Right cardiac atrium (tissue), 5 donors: ENCODE measurements at regions not wholly inside any gene's neighbourhood (a gene's known extent, or its start where the extent isn't known, plus 50 kb on each side); places are given as distances from the start of the nearest gene placed in this dataset.

Source experiments
- ATAC-seq, 2 donors: fragments of 200-7000 bp; cut with Tn5 transposase; one replicate each; pipeline versions ENCODE4 v1.8.0 to v1.9.1; 2020; ENCODE audit warnings: moderate library complexity in 2 of 2, mild to moderate bottlenecking in 1 of 2
- DNase-seq, 3 donors: peaks; one replicate each; pipeline ENCODE4 v3.0.0-alpha.2; 2020
- H3K27ac ChIP-seq: one replicate; pipeline ENCODE4 v1.5.1; 2013; ENCODE audit warnings: mild to moderate bottlenecking, low read length, control low read depth, moderate library complexity
- H3K27me3 ChIP-seq: one replicate; pipeline ENCODE4 v1.6.1; 2013; ENCODE audit not compliant: control insufficient read depth, insufficient read depth
- H3K4me1 ChIP-seq: one replicate; pipeline ENCODE4 v1.6.1; 2013; ENCODE audit warnings: low read length; ENCODE audit not compliant: control insufficient read depth, insufficient read depth
- H3K4me3 ChIP-seq: one replicate; pipeline ENCODE4 v1.5.1; 2013; ENCODE audit warnings: low read length, control low read depth
- H3K9me3 ChIP-seq: one replicate; pipeline ENCODE4 v1.6.1; 2013; ENCODE audit warnings: low read length; ENCODE audit not compliant: control insufficient read depth
- WGBS: extraction: QIAGEN DNeasy Blood & Tissue Kit; methylation state at CpG from one replicate; pipeline ENCODE4 v1.1.7; 2013; 5-methylcytosine and 5-hydroxymethylcytosine counted together
- intact Hi-C, 4 donors: fragments of 100-400 bp; cut with DNase I; formaldehyde crosslinking; loops; one replicate each; pipeline versions ENCODE4 v1.11.0 to v1.14.0; 2022 to 2023
- donor health status: healthy with polysubstance abuse.
- donor health status: DM: no; HTN: yes; CAD: no.
- donor health status: DM: no; HTN: no; CAD: no.
- donor health status: DM: no; HTN: yes; CAD: no; lungs with severe emphysema.
- donor health status: DM: yes; HTN: yes; CAD: no.

DNA sequence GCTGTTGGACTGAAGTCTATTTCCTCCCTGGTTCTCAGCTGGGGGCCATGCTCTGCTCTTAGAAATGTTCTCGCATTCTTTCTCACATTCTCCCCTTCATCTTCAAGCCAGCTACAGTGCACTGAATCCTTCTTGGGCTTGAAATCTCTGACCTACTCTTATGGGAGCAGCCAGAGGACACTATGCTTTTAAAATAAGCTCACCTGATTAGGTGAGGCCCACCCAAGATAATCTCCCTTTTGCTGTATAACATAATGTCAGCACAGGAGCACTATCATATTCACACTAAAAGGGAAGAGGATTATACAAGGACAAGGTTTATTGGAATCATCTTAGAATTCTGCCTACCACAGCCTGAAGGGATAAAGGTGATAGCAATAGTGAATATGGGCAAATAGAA lies 146.3 kb downstream of the ZNF674 start:
- Histone ChIP-seq H3K27me3 (no peaks in the 10 kb centered on the region), H3K9me3 (no peaks in the 10 kb centered on the region), H3K4me3 (no peak overlapping the region), H3K27ac (no peak overlapping the region), H3K4me1 (no peaks in the 10 kb centered on the region)
- no peak for DNase-seq
- intact Hi-C loops: no loop called here
- WGBS: 97% methylated on average over 1 of the region's 1 CpG
- ATAC-seq: no peak

DNA sequence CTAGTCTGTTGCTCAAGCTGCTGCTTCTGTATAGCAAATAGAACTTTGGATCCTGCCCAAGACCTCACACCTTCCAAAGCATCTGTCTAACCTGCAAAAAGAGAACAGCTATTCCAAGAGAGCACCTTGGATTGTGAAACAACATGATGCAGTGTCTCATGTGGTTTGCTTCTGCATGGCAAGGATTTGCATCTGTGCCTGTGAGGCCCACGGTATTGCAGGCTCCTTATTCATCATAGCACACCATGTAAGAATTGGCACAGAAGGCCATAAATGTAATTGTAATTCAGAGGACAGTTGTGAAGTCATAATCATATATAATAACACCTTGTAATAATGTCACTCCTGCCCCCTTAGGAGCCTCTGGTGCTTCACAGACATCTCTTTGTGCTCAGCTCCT lies 147.1 kb downstream of the ZNF674 start:
- DNase-seq: no peak
- no peak overlapping the region for H3K27ac ChIP-seq
- H3K27me3 ChIP-seq: no peaks in the 10 kb centered on the region
- no peak overlapping the region for H3K4me3 ChIP-seq
- no peaks in the 10 kb centered on the region for H3K9me3 ChIP-seq
- no peak for ATAC-seq
- 74% methylated on average over 1 of the region's 1 CpG for WGBS
- intact Hi-C loops: no loop called here
- H3K4me1 ChIP-seq: no peaks in the 10 kb centered on the region

DNA sequence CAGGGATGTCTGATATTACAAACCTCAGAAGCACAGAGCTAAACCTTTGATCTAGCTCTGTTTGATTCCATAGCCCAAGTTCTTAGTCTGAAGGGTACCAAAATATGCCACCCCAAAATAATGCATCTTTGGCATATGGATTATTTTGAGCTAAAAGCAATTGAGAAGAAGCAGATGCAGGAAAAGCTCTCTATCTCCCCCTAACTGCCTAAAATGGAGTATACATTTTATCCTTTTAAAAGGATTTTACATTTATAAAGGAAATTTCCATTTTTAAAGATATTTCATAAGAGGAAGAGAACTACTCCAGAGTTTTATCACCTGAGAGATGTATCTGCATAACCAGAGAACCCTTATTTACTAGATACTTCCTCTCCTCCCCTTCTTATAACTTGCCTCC lies 158.7 kb downstream of the ZNF674 start:
- Histone ChIP-seq H3K27me3 (no peaks in the 10 kb centered on the region), H3K4me1 (no peaks in the 10 kb centered on the region), H3K4me3 (no peak overlapping the region), H3K27ac (no peak overlapping the region), H3K9me3 (no peaks in the 10 kb centered on the region)
- ATAC-seq (no peak), DNase-seq (no peak)
- intact Hi-C loops: no loop called here

DNA sequence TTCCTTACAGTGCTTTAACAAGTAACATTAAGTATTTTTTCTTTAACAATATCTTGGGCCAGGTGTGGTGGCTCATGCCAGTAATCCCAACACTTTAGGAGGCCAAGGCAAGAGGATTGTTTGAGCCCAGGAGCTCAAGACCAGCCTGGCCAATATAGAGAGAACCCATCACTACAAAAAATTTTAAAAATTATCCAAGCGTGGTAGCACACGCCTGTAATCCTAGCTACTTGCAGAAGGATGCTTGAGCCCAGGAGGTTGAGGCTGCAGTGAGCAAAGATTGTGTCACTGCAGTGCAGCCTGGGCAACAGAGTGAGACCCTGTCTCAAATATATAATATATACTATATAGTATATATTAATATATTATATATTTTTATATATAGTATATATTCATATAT lies 162.2 kb downstream of the ZNF674 start:
- 97% methylated on average over 2 of the region's 2 CpGs for WGBS
- H3K9me3 ChIP-seq: no peaks in the 10 kb centered on the region
- DNase-seq: no peak
- H3K4me1 ChIP-seq: no peaks in the 10 kb centered on the region
- H3K27me3 ChIP-seq: no peaks in the 10 kb centered on the region
- intact Hi-C loops: no loop called here
- no peak overlapping the region for H3K27ac ChIP-seq
- ATAC-seq: no peak
- H3K4me3 ChIP-seq: no peak overlapping the region

DNA sequence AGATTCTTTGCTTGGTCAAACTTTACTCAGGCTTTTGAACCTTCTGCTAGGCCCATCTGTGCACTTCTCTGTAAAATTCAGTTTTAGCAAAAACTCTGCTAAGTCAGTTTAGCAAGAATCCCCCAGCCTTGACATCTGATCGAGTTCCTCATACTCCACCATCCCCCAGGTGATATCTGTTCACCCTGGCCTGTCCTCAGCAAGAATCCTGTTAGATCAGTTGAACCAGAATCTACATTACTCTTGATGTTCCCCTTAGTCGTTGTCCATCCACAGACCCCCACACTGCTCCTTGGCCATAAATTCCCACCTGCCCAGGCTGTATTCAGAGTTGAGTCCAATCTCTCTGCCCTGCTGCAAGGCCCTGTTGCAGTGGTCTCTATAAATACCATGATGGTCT lies 162.6 kb downstream of the ZNF674 start:
- intact Hi-C loops: no loop called here
- Histone ChIP-seq H3K27ac (no peak overlapping the region), H3K27me3 (no peaks in the 10 kb centered on the region), H3K4me1 (no peaks in the 10 kb centered on the region), H3K9me3 (no peaks in the 10 kb centered on the region), H3K4me3 (no peak overlapping the region)
- no peak for ATAC-seq
- no peak for DNase-seq
- WGBS: 88% methylated on average over 2 of the region's 2 CpGs

DNA sequence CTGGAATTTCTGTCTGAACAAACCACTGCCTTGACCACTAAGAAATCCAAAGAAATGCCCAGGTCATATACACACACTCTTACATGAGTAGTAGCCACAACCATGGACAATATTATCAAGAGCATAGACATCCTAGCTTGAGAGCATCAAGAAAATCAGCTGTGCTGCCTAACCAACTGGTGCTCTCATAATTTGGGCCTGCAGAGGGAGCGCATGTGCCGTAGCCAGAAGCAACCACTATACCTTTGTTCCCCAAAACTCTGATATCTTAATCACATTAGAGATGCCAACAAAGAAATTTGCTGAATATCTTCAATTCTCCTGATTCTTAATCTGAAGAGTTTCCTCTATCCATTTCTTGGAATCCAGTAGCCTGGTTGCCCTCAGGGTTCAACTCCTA lies 163.6 kb downstream of the ZNF674 start:
- WGBS: 65% methylated on average over 2 of the region's 2 CpGs
- no peaks in the 10 kb centered on the region for H3K9me3 ChIP-seq
- intact Hi-C loops: no loop called here

DNA sequence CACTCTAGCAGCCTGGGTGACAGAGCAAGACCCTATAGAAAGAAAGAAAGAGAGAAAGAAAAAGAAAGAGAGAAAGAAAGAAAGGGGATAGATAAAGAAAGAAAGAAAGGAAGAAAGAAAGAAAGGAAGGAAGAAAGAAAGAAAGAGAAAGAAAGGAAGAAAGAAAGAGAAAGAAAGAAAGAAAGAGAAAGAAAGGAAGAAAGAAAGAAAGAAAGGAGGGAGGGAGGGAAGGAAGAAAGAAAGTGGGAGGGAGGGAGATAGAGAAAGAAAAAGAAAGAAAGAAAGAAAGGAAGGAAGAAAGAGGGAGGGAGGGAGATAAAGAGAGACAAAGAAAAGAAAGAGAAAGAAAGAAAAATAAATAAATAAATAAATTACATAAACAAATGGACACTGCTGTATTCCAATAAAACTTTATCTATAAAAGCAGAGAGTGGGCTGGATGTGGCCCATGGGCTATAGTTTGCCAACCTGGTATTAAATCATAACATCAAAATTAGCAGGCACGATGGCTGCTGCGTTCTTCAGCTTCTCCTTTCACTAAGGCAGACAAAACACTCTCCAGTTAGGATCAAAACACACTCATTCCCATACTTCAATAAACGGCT lies 165.0 kb downstream of the ZNF674 start:
- no peaks in the 10 kb centered on the region for H3K27me3 ChIP-seq
- WGBS: 31% methylated on average over 3 of the region's 3 CpGs
- no peak for ATAC-seq

More for the DNA sequence above, 163.6 kb downstream of the ZNF674 start:
- no peaks in the 10 kb centered on the region for H3K27me3 ChIP-seq
- ATAC-seq: no peak
- H3K4me3 ChIP-seq: no peak overlapping the region
- no peaks in the 10 kb centered on the region for H3K4me1 ChIP-seq
- H3K27ac ChIP-seq: no peak overlapping the region
- no peak for DNase-seq

DNA sequence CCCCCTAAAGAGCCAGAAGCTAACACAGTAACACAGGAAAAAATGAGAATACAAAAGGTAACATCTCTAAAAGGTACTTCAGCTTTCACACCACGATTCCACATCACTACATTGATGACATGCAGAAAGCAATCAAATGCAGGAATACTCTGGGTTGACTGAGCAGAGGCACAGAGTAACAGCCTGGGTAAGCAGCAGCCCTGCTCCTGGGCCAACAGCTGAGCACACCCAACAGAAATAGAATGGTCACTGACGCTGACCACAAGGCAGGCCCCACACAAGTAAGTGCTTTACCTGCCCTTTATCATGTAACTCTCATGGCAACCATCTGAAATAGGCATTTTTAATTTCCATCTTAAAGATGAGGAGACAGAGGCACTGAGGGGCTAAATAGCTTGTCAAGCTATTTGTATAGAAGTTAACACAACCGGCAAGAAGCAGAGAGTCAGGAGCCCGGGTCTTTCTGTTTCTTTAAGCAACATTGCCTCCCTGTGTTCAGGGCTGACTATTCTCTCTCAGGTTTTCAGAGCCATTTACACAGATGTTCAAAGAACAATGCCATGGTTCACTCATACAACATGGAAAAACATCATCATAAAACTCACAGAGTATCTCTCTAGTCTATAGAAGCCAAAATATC lies 168.9 kb downstream of the ZNF674 start:
- no peak for DNase-seq
- WGBS: 41% methylated on average over 4 of the region's 4 CpGs
- H3K4me3 ChIP-seq: no peak overlapping the region
- peak in 1 of 2 donors; percentile 68 for ATAC-seq
- no peaks in the 10 kb centered on the region for H3K4me1 ChIP-seq
- H3K27me3 ChIP-seq: no peaks in the 10 kb centered on the region
- H3K9me3 ChIP-seq: no peaks in the 10 kb centered on the region
- intact Hi-C loops: no loop called here
- no peak overlapping the region for H3K27ac ChIP-seq

More for the DNA sequence above, 165.0 kb downstream of the ZNF674 start:
- intact Hi-C loops: no loop called here
- H3K27ac ChIP-seq: no peak overlapping the region
- H3K4me3 ChIP-seq: no peak overlapping the region
- DNase-seq: no peak
- no peaks in the 10 kb centered on the region for H3K9me3 ChIP-seq
- H3K4me1 ChIP-seq: no peaks in the 10 kb centered on the region

DNA sequence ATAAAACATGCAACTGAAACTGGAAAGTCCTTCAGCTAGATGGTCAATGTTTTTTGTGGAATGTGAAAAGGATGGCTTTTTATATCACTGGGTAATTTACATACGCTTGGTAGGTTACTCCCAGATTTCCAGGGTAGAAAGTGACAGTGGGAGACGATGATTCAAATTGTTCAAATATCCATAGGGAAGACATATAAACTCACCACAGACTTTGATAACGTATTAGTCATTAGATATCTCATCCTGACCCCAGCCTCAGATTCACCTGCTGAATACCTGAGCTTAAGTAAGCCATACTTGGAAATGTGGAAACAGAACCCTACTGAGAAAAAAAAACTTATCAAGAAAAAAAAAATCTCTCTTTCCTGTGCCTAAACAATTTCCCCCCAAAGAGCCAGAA lies 169.4 kb downstream of the ZNF674 start:
- no peaks in the 10 kb centered on the region for H3K4me1 ChIP-seq
- intact Hi-C loops: no loop called here
- 96% methylated on average over 3 of the region's 3 CpGs for WGBS
- H3K27ac ChIP-seq: no peak overlapping the region
- H3K4me3 ChIP-seq: no peak overlapping the region
- ATAC-seq (no peak), DNase-seq (no peak)
- H3K27me3 ChIP-seq: no peaks in the 10 kb centered on the region
- H3K9me3 ChIP-seq: no peaks in the 10 kb centered on the region

DNA sequence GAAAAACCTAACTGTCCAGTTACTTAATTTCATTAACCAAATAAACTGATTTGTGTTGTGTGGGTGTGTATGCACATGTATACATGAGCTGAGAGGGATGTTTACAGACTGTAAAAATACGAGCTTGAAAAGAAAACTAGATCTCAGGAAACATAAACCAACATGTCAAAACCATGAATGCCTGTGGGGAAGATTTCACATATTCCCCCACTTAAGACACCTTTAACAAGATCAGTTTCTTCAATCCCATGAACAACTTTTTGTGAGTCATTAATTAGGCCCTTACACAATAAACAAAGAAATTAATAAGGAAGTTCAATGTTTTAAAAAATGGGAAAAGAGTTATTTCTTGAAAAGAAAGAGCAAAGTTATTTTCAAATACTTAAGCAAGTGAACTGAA lies 170.8 kb downstream of the ZNF674 start:
- no peak for ATAC-seq
- no peaks in the 10 kb centered on the region for H3K4me1 ChIP-seq
- WGBS: 49% methylated on average over 1 of the region's 1 CpG

DNA sequence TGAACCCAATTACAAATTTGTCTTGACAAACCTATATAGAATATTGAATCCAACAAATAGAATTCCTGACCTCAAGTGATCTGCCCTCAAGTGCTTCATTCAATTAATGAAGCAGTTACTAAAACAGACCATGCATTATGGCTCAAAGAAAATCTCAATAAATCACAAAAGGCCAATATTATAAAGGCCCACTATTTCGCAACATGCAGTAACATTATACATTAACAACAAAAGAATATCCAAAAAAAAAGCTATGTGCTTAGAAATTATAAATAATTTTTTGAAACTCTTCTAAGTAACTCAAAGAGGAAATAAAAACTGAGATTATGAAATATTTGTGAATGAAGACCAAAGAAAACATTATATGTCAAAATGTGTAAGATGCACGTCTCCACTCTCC lies 177.7 kb downstream of the ZNF674 start:
- intact Hi-C loops: no loop called here
- Histone ChIP-seq H3K27ac (no peak overlapping the region), H3K9me3 (no peaks in the 10 kb centered on the region), H3K27me3 (no peaks in the 10 kb centered on the region), H3K4me3 (no peak overlapping the region), H3K4me1 (no peaks in the 10 kb centered on the region)
- WGBS: 78% methylated on average over 2 of the region's 2 CpGs
- no peak for DNase-seq
- no peak for ATAC-seq

More for the DNA sequence above, 170.8 kb downstream of the ZNF674 start:
- Histone ChIP-seq H3K4me3 (no peak overlapping the region), H3K27me3 (no peaks in the 10 kb centered on the region), H3K27ac (no peak overlapping the region), H3K9me3 (no peaks in the 10 kb centered on the region)
- intact Hi-C loops: no loop called here
- DNase-seq: no peak
